PC-3 (cell line): ENCODE measurements at regions not wholly inside any gene's neighbourhood (a gene's known extent, or its start where the extent isn't known, plus 50 kb on each side); places are given as distances from the start of the nearest gene placed in this dataset.
"Not testable (repeated sequence)": the region's sequence is repeated elsewhere in the genome, so short reads cannot be mapped to it uniquely, and the experiment has no call there.

Experiments used
- ATAC-seq: fragments of 200-7000 bp; cut with Tn5 transposase; 2 replicates; pipeline ENCODE4 v1.9.1; 2020; ENCODE audit warnings: mild to moderate bottlenecking, moderate library complexity
- BruUV-seq: library from RNA; stranded (reverse); fragments of 400-500 nt; replicated peaks from 2 replicates; lab custom pipeline; 2021; lab: Mats Ljungman, UMichigan
- CTCF ChIA-PET: fragments of 300-600 bp; sonication (Branson Sonifier 250); formaldehyde crosslinking; loops from one replicate; lab custom pipeline; 2022; ENCODE audit warnings: antibody characterized with exemption; lab: Charles Lee
- POLR2A ChIA-PET: fragments of 300-600 bp; sonication (Branson Sonifier 250); formaldehyde crosslinking; loops from one replicate; lab custom pipeline; 2022; ENCODE audit warnings: antibody characterized with exemption; ENCODE audit not compliant: unreplicated experiment; lab: Charles Lee
- DNase-seq: peaks from one replicate; pipeline ENCODE4 v3.0.0-alpha.2; 2015
- H2AFZ ChIP-seq: fragments of 300-600 bp; sonication (generic); 2 replicates; pipeline ENCODE4 v1.6.0; 2016; ENCODE audit warnings: antibody characterized with exemption, low read length
- H3F3A ChIP-seq: fragments of 300-600 bp; sonication (generic); one replicate; pipeline ENCODE4 v1.6.0; 2017; ENCODE audit warnings: antibody characterized with exemption, low read length, control low read depth, mild to moderate bottlenecking; ENCODE audit not compliant: unreplicated experiment
- H3K27ac ChIP-seq: fragments of 300-600 bp; sonication (generic); 2 replicates; pipeline ENCODE4 v1.5.1; 2016; ENCODE audit warnings: mild to moderate bottlenecking, low read length
- H3K27me3 ChIP-seq: fragments of 300-600 bp; sonication (generic); 2 replicates; pipeline ENCODE4 v1.6.1; 2016; ENCODE audit warnings: low read length, mixed read lengths
- H3K36me3 ChIP-seq: fragments of 300-600 bp; sonication (generic); 2 replicates; pipeline ENCODE4 v1.6.1; 2016; ENCODE audit warnings: low read depth, mixed run types, low read length, mixed read lengths
- H3K4me1 ChIP-seq: fragments of 300-600 bp; sonication (generic); 2 replicates; pipeline ENCODE4 v1.5.1; 2016; ENCODE audit warnings: low read length; ENCODE audit not compliant: insufficient read depth
- H3K4me2 ChIP-seq: fragments of 300-600 bp; sonication (generic); 2 replicates; pipeline ENCODE4 v1.6.0; 2016; ENCODE audit warnings: low read length
- H3K4me3 ChIP-seq: fragments of 300-600 bp; sonication (generic); 2 replicates; pipeline ENCODE4 v1.5.1; 2016; ENCODE audit warnings: mild to moderate bottlenecking, low read length, mixed read lengths
- H3K79me2 ChIP-seq: fragments of 300-600 bp; sonication (generic); 2 replicates; pipeline ENCODE4 v1.6.1; 2017; ENCODE audit warnings: low read length, mixed read lengths
- H3K9ac ChIP-seq: fragments of 300-600 bp; sonication (generic); 2 replicates; pipeline ENCODE4 v1.6.0; 2016; ENCODE audit warnings: mild to moderate bottlenecking, low read length
- H3K9me2 ChIP-seq: fragments of 300-600 bp; sonication (generic); replicated peaks from 2 replicates; pipeline ENCODE4 v1.6.1; 2016; ENCODE audit warnings: mixed run types, low read length, mixed read lengths
- H3K9me3 ChIP-seq: fragments of 300-600 bp; sonication (generic); 2 replicates; pipeline ENCODE4 v1.6.1; 2016; ENCODE audit warnings: low read length, mixed read lengths
- H4K20me1 ChIP-seq: fragments of 300-600 bp; sonication (generic); 2 replicates; pipeline ENCODE4 v1.6.1; 2016; ENCODE audit warnings: low read length, mixed read lengths
- CTCF ChIP-seq: fragments of 300-600 bp; sonication (generic); conservative IDR thresholded peaks from 2 replicates; pipeline ENCODE4 v1.5.1; 2017; ENCODE audit warnings: antibody characterized with exemption, low read depth, mild to moderate bottlenecking, low read length
- EZH2 ChIP-seq: fragments of 300-600 bp; sonication (generic); IDR thresholded peaks from one replicate; pipeline ENCODE4 v1.6.1; 2017; ENCODE audit warnings: antibody characterized with exemption, mild to moderate bottlenecking, low read length; ENCODE audit not compliant: unreplicated experiment
- EZH2phosphoT487 ChIP-seq: fragments of 300-600 bp; sonication (generic); IDR thresholded peaks from 2 replicates; pipeline ENCODE4 v1.6.1; 2018; ENCODE audit warnings: mild to moderate bottlenecking, antibody characterized with exemption, low read length, borderline replicate concordance
- intact Hi-C: fragments of 100-400 bp; cut with micrococcal nuclease; formaldehyde crosslinking; loops from 2 replicates; pipeline ENCODE4 v1.9.0; 2023

GRCh38 chr5:51632793-51633192 is 249.5 kb downstream of the ISL1 start:
- H3K9ac ChIP-seq, result no peak overlapping the region
- TF ChIP-seq CTCF, result no peak
- no peak for TF ChIP-seq EZH2
- no peak for TF ChIP-seq EZH2phosphoT487
- peak; percentile 60 for DNase-seq
- no peaks in the 10 kb centered on the region for H3K9me3 ChIP-seq
- H4K20me1 ChIP-seq, result no peaks in the 10 kb centered on the region
- no peaks in the 10 kb centered on the region for H3F3A ChIP-seq
- POLR2A ChIA-PET, result no interaction called here
- H3K4me2 ChIP-seq, result no peak overlapping the region
- CTCF ChIA-PET, result no interaction called here
- no peaks in the 10 kb centered on the region for H3K9me2 ChIP-seq
- H3K27me3 ChIP-seq, result no peaks in the 10 kb centered on the region
- ATAC-seq, result no peak; the same call in 1 of the 2 replicates
- H3K36me3 ChIP-seq, result no peaks in the 10 kb centered on the region
- H3K27ac ChIP-seq, result no peak overlapping the region
- intact Hi-C loops, result no loop called here
- no peaks in the 10 kb centered on the region for H3K79me2 ChIP-seq
- no TSS peak for BruUV-seq
- H3K4me1 ChIP-seq, result no peaks in the 10 kb centered on the region; the same call in 1 of the 2 replicates
- H3K4me3 ChIP-seq, result no peak overlapping the region
- H2AFZ ChIP-seq, result no peak overlapping the region

- H3K9ac ChIP-seq, ATAC-seq, H3K4me3 ChIP-seq, H3K9me2 ChIP-seq, BruUV-seq, H3K4me1 ChIP-seq, H3K36me3 ChIP-seq, H3K27me3 ChIP-seq, POLR2A ChIA-PET, DNase-seq, H4K20me1 ChIP-seq, H3K4me2 ChIP-seq, H3K9me3 ChIP-seq, H2AFZ ChIP-seq, H3K79me2 ChIP-seq, H3K27ac ChIP-seq, H3F3A ChIP-seq, CTCF ChIA-PET, intact Hi-C loops: not testable (repeated sequence)
Measured at GRCh38 chr5:51636973-51637372, 253.7 kb downstream of the ISL1 start.

GRCh38 chr5:51644976-51645375 is 261.7 kb downstream of the ISL1 start:
- no peaks in the 10 kb centered on the region for H4K20me1 ChIP-seq
- no peaks in the 10 kb centered on the region for H3K9me2 ChIP-seq
- H3K4me2 ChIP-seq, result no peak overlapping the region
- BruUV-seq, result no TSS peak
- no peak overlapping the region for H3K9ac ChIP-seq
- CTCF ChIA-PET, result no interaction called here
- no peak overlapping the region for H2AFZ ChIP-seq
- POLR2A ChIA-PET, result no interaction called here
- TF ChIP-seq EZH2phosphoT487, result no peak
- no peak for TF ChIP-seq EZH2
- H3K27me3 ChIP-seq, result no peaks in the 10 kb centered on the region
- H3K4me1 ChIP-seq, result no peaks in the 10 kb centered on the region
- ATAC-seq (no peak), DNase-seq (no peak)
- H3K9me3 ChIP-seq, result no peaks in the 10 kb centered on the region
- no peak overlapping the region for H3K4me3 ChIP-seq
- intact Hi-C loops, result no loop called here
- no peaks in the 10 kb centered on the region for H3K36me3 ChIP-seq
- no peaks in the 10 kb centered on the region for H3F3A ChIP-seq
- no peak overlapping the region for H3K27ac ChIP-seq
- no peaks in the 10 kb centered on the region for H3K79me2 ChIP-seq

GRCh38 chr5:51646482-51646881 is 263.2 kb downstream of the ISL1 start:
- Histone ChIP-seq H3K27ac (no peak overlapping the region), H3K4me2 (no peak overlapping the region), H3K9ac (no peak overlapping the region), H3K79me2 (no peaks in the 10 kb centered on the region), H3K27me3 (no peaks in the 10 kb centered on the region), H4K20me1 (no peaks in the 10 kb centered on the region), H3K4me1 (peaks cover 6% of the 10 kb centered on the region), H3K9me3 (no peaks in the 10 kb centered on the region), H2AFZ (no peak overlapping the region), H3K36me3 (no peaks in the 10 kb centered on the region), H3K9me2 (no peaks in the 10 kb centered on the region), H3F3A (no peaks in the 10 kb centered on the region), H3K4me3 (no peak overlapping the region)
- ATAC-seq (no peak), DNase-seq (no peak)
- CTCF ChIA-PET, result no interaction called here
- no peak for TF ChIP-seq EZH2
- TF ChIP-seq EZH2phosphoT487, result no peak
- TF ChIP-seq CTCF, result no peak
- BruUV-seq, result no TSS peak
- intact Hi-C loops, result no loop called here
- POLR2A ChIA-PET, result no interaction called here
